Transverse colon (tissue), 4 donors: ENCODE measurements at regions not wholly inside any gene's neighbourhood (a gene's known extent, or its start where the extent isn't known, plus 50 kb on each side); places are given as distances from the start of the nearest gene placed in this dataset.
"Not testable (repeated sequence)": the region's sequence is repeated elsewhere in the genome, so short reads cannot be mapped to it uniquely, and the experiment has no call there.

Experiments
- DNase-seq: peaks from one replicate; pipeline ENCODE4 v3.0.0-alpha.2; 2019
- H3K27ac ChIP-seq, 4 donors: fragments of 200-600 bp; sonication (generic); 2 replicates each; pipeline ENCODE4 v1.5.1; 2016 to 2018; ENCODE audit warnings: inconsistent platforms in 4 of 4
- H3K27me3 ChIP-seq: fragments of 200-600 bp; sonication (generic); 2 replicates; pipeline ENCODE4 v1.5.1; 2017; ENCODE audit warnings: inconsistent platforms
- H3K36me3 ChIP-seq, 4 donors: fragments of 200-600 bp; sonication (generic); 2 replicates each; pipeline ENCODE4 v1.5.1; 2017 to 2019; ENCODE audit warnings: inconsistent platforms in 4 of 4
- H3K4me1 ChIP-seq, 4 donors: fragments of 200-600 bp; sonication (generic); 2 replicates each; pipeline ENCODE4 v1.5.1; 2017 to 2020; ENCODE audit warnings: inconsistent platforms in 4 of 4
- H3K4me3 ChIP-seq, 4 donors: fragments of 200-600 bp; sonication (generic); 1 replicate in 1 of 4; 2 replicates in 3 of 4; pipeline versions ENCODE4 v1.5.1 to v1.6.1; 2017 to 2019; ENCODE audit warnings: inconsistent platforms in 4 of 4
- H3K9me3 ChIP-seq, 2 donors: fragments of 200-600 bp; sonication (generic); 2 replicates each; pipeline ENCODE4 v1.5.1; 2017 to 2019; ENCODE audit warnings: inconsistent platforms in 2 of 2
- CTCF ChIP-seq, 5 experiments: fragments of 200-600 bp in 3 of 5; fragments of 450-650 bp in 2 of 5; sonication (generic) in 3 of 5; IDR thresholded peaks; 1 replicate in 2 of 5; 2 replicates in 3 of 5; pipeline ENCODE4 v1.5.1; 2016 to 2017; ENCODE audit warnings: antibody characterized with exemption in 5 of 5, inconsistent platforms in 3 of 5, mild to moderate bottlenecking in 2 of 5, moderate library complexity in 1 of 5
- EP300 ChIP-seq: sonication (generic); formaldehyde crosslinking; IDR thresholded peaks from one replicate; pipeline ENCODE4 v1.6.1; 2017; ENCODE audit warnings: antibody characterized with exemption, low read depth
- POLR2A ChIP-seq: fragments of 450-650 bp; IDR thresholded peaks from one replicate; pipeline ENCODE4 v1.6.1; 2016; ENCODE audit warnings: antibody characterized with exemption, mild to moderate bottlenecking, moderate library complexity
- POLR2AphosphoS5 ChIP-seq, 3 donors: sonication (generic); formaldehyde crosslinking; IDR thresholded peaks; one replicate each; pipeline ENCODE4 v1.6.1; 2016; ENCODE audit warnings: antibody characterized with exemption in 3 of 3
- WGBS, 2 donors: methylation state at CpG; one replicate each; pipeline ENCODE4 v1.1.5; 2018; ENCODE audit warnings: low coverage in 1 of 2; 5-methylcytosine and 5-hydroxymethylcytosine counted together
- in situ Hi-C, 4 donors: fragments of 200-750 bp; cut with MboI; loops; one replicate each; pipeline versions ENCODE4 v1.15.0 to v1.15.1; 2017; ENCODE audit warnings: low sequenced_read_pairs in 3 of 4, low pct_ligation_motif_present in 1 of 4, low pct_unique_long_range_greater_than_20kb in 1 of 4
- intact Hi-C: fragments of 100-400 bp; cut with DNase I; formaldehyde crosslinking; loops from one replicate; pipeline ENCODE4 v1.15.1; 2023; ENCODE audit warnings: low total_unique reads

GRCh38 chr15:95068701-95069521, 837.5 kb downstream of the MCTP2 start:
- DNase-seq, result no peak
- H3K27ac ChIP-seq, result no peak overlapping the region
- H3K36me3 ChIP-seq, result no peaks in the 10 kb centered on the region
- in situ Hi-C loops (no loop called here), intact Hi-C loops (no loop called here)
- no peaks in the 10 kb centered on the region for H3K9me3 ChIP-seq
- 83 to 88% methylated on average over 6 to 11 of the region's 11 CpGs for WGBS, 2 donors
- TF ChIP-seq EP300, result no peak
- no peak for TF ChIP-seq CTCF (IDR thresholded peaks at IDR 0.05)
- TF ChIP-seq POLR2AphosphoS5 (IDR thresholded peaks at IDR 0.05), result no peak
- TF ChIP-seq POLR2A, result no peak
- no peak overlapping the region for H3K4me3 ChIP-seq
- no peaks in the 10 kb centered on the region for H3K27me3 ChIP-seq
- H3K4me1 ChIP-seq, result no peaks in the 10 kb centered on the region

DNA sequence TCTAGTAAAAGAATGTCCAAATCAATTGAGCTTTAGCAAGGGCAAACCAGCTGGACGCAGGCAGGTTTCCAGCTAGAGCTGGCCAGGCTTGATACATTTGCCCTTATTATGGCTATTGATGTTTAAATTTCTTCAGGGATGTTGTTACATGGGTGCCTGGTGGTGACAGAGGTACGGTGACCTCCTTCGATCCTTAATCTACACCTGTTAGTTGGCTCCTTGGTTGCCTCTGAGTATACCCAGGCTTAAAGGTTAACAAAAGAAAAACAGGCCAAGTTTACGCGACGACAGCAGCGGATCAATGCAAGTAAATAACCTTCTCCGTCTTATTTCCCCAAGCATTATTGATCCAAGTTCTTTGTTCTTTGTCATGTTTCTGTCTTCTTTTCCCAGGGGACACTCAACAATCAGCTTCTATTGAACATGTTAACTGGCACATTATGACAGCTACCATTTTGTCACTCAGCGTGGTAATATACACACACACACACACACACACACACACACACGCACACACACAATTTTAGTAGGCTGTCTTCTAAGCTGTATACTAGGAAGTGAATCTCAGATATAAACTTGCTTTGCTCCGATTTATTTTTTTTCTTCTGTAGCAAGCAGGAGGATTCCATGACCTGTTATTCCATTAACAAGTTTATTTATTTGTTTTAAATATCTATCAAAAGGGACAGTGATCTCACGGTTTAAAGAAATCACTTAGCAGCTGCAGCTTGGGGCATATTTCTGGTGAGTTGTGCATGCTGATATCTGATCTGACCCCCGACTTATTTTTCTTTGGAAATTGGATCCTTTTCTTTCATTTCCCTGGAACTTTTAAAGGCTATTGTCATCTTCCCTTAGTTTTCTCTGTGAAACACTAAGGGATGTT, 844.7 kb downstream of the MCTP2 start:
- Histone ChIP-seq H3K27me3 (no peaks in the 10 kb centered on the region), H3K9me3 (no peaks in the 10 kb centered on the region), H3K36me3 (no peaks in the 10 kb centered on the region), H3K4me1 (no peaks in the 10 kb centered on the region), H3K27ac (no peak overlapping the region), H3K4me3 (no peak overlapping the region)
- intact Hi-C loops, result no loop called here
- no peak for TF ChIP-seq EP300
- in situ Hi-C loops, result no loop called here
- DNase-seq, result no peak
- WGBS, 2 donors, result 70 to 76% methylated on average over 13 of the region's 13 CpGs

DNA sequence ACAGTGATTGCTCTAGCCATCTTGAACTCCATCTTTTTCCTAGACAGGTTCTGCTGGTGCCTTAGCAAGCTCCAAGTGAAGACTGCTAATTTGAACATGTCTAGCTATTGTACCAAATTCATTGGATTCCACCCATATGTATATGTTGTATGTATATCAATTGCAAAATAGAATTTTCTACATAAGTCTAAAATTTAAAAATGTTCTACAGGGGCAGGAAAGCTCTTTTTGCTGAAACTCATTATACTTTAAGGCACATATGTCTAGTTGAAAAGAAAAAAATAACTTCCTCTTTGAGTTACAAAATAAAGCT, 845.3 kb downstream of the MCTP2 start:
- H3K4me3 ChIP-seq, result no peak overlapping the region
- TF ChIP-seq POLR2AphosphoS5 (IDR thresholded peaks at IDR 0.05) (no peak), POLR2A (no peak), EP300 (no peak), CTCF (IDR thresholded peaks at IDR 0.05) (no peak)
- H3K9me3 ChIP-seq, result no peaks in the 10 kb centered on the region
- DNase-seq, result no peak
- no peaks in the 10 kb centered on the region for H3K36me3 ChIP-seq
- intact Hi-C loops (no loop called here), in situ Hi-C loops (no loop called here)
- no peaks in the 10 kb centered on the region for H3K4me1 ChIP-seq
- no peak overlapping the region for H3K27ac ChIP-seq
- no peaks in the 10 kb centered on the region for H3K27me3 ChIP-seq

- H3K27me3 ChIP-seq, result no peaks in the 10 kb centered on the region
- intact Hi-C loops (no loop called here), in situ Hi-C loops (no loop called here)
- no peaks in the 10 kb centered on the region for H3K9me3 ChIP-seq
- no peaks in the 10 kb centered on the region for H3K36me3 ChIP-seq
- TF ChIP-seq POLR2AphosphoS5 (IDR thresholded peaks at IDR 0.05) (no peak), EP300 (no peak), POLR2A (no peak), CTCF (IDR thresholded peaks at IDR 0.05) (no peak)
- H3K4me1 ChIP-seq, result no peaks in the 10 kb centered on the region
- no peak overlapping the region for H3K4me3 ChIP-seq
- H3K27ac ChIP-seq, result no peak overlapping the region
- no peak for DNase-seq
- WGBS, 2 donors, result 51% methylated on average over 2 of the region's 2 CpGs
Measured at GRCh38 chr15:95078003-95078402, 846.6 kb downstream of the MCTP2 start.

GRCh38 chr15:95080228-95080627, 848.9 kb downstream of the MCTP2 start:
- in situ Hi-C loops, H3K36me3 ChIP-seq, H3K27me3 ChIP-seq, intact Hi-C loops, H3K9me3 ChIP-seq, H3K27ac ChIP-seq, H3K4me3 ChIP-seq, DNase-seq, H3K4me1 ChIP-seq: not testable (repeated sequence)
- 54 to 75% methylated on average over 1 of the region's 1 CpG for WGBS, 2 donors
